VCaP (cell line): ENCODE measurements at regions not wholly inside any gene's neighbourhood (a gene's known extent, or its start where the extent isn't known, plus 50 kb on each side); places are given as distances from the start of the nearest gene placed in this dataset.

Source experiments
- H3K27ac ChIP-seq: fragments of 450-650 bp; 2 replicates; pipeline ENCODE4 v1.5.1; 2017
- CTCF ChIP-seq: fragments of 450-650 bp; conservative IDR thresholded peaks from 2 replicates; pipeline ENCODE4 v1.5.1; 2017; ENCODE audit warnings: mild to moderate bottlenecking, moderate library complexity

GRCh38 chr4:135124196-135124595 lies 922.6 kb upstream of the PABPC4L start:
- no peak for TF ChIP-seq CTCF
- H3K27ac ChIP-seq: no peak overlapping the region

- no peak overlapping the region for H3K27ac ChIP-seq
- TF ChIP-seq CTCF: no peak
These were observed 922.0 kb upstream of the PABPC4L start for GRCh38 chr4:135123632-135124031.

GRCh38 chr4:135122457-135122856 lies 920.9 kb upstream of the PABPC4L start:
- H3K27ac ChIP-seq: no peak overlapping the region
- no peak for TF ChIP-seq CTCF

- TF ChIP-seq CTCF: no peak
- no peak overlapping the region for H3K27ac ChIP-seq
These were observed 918.6 kb upstream of the PABPC4L start for GRCh38 chr4:135120195-135120594.

- no peak for TF ChIP-seq CTCF
- no peak overlapping the region for H3K27ac ChIP-seq
These were observed 912.5 kb upstream of the PABPC4L start for GRCh38 chr4:135114079-135114478.

GRCh38 chr4:135098061-135098460 lies 896.5 kb upstream of the PABPC4L start:
- no peak overlapping the region for H3K27ac ChIP-seq
- no peak for TF ChIP-seq CTCF

- TF ChIP-seq CTCF: no peak
- no peak overlapping the region for H3K27ac ChIP-seq
These were observed 871.8 kb upstream of the PABPC4L start for GRCh38 chr4:135073389-135073788.

GRCh38 chr4:135072553-135072952 lies 871.0 kb upstream of the PABPC4L start:
- no peak overlapping the region for H3K27ac ChIP-seq
- no peak for TF ChIP-seq CTCF
